Activated effector memory CD4-positive, alpha-beta T cell treated with anti-CD3 and anti-CD28 coated beads, Interleukin-2, amount 50 U/mL, for 16 hours (primary cell): ENCODE measurements at regions not wholly inside any gene's neighbourhood (a gene's known extent, or its start where the extent isn't known, plus 50 kb on each side); places are given as distances from the start of the nearest gene placed in this dataset.
A peak's percentile ranks its signal among the peaks of the same experiment; 100 is the strongest.
"Not testable (repeated sequence)": the region's sequence is repeated elsewhere in the genome, so short reads cannot be mapped to it uniquely, and the experiment has no call there.

Experiments used
- DNase-seq: peaks from one replicate; pipeline ENCODE4 v3.0.0-alpha.2; 2020

- no peak for DNase-seq
Observed at GRCh38 chr17:22310717-22311686, 618.7 kb downstream of the KCNJ18 start.

GRCh38 chr17:22321001-22321400 lies 628.7 kb downstream of the KCNJ18 start:
- not testable (repeated sequence) for DNase-seq

GRCh38 chr17:22322893-22323550 lies 630.7 kb downstream of the KCNJ18 start:
- DNase-seq = not testable (repeated sequence)

- no peak for DNase-seq
Observed at GRCh38 chr17:22337467-22337866, 645.1 kb downstream of the KCNJ18 start.

- DNase-seq = not testable (repeated sequence)
Observed at GRCh38 chr17:22356603-22357002, 664.3 kb downstream of the KCNJ18 start.

GRCh38 chr17:22370988-22371387 lies 678.7 kb downstream of the KCNJ18 start:
- not testable (repeated sequence) for DNase-seq

GRCh38 chr17:22373911-22374310 lies 681.6 kb downstream of the KCNJ18 start:
- DNase-seq = no peak

- no peak for DNase-seq
Observed at GRCh38 chr17:22374741-22375140, 682.4 kb downstream of the KCNJ18 start.

GRCh38 chr17:22376747-22377146 lies 684.4 kb downstream of the KCNJ18 start:
- DNase-seq = not testable (repeated sequence)

- DNase-seq = not testable (repeated sequence)
Observed at GRCh38 chr17:22378748-22379147, 686.4 kb downstream of the KCNJ18 start.

- DNase-seq = not testable (repeated sequence)
Observed at GRCh38 chr17:22381589-22381988, 689.3 kb downstream of the KCNJ18 start.

GRCh38 chr17:22383772-22384460 lies 691.6 kb downstream of the KCNJ18 start:
- not testable (repeated sequence) for DNase-seq

- not testable (repeated sequence) for DNase-seq
Observed at GRCh38 chr17:22384461-22384800, 692.1 kb downstream of the KCNJ18 start.

GRCh38 chr17:22398446-22398845 lies 706.1 kb downstream of the KCNJ18 start:
- not testable (repeated sequence) for DNase-seq

- not testable (repeated sequence) for DNase-seq
Observed at GRCh38 chr17:22399037-22399436, 706.7 kb downstream of the KCNJ18 start.

GRCh38 chr17:22405080-22405479 lies 712.8 kb downstream of the KCNJ18 start:
- DNase-seq = not testable (repeated sequence)

GRCh38 chr17:22409160-22409751 lies 716.9 kb downstream of the KCNJ18 start:
- peak; percentile 58 for DNase-seq

GRCh38 chr17:22410136-22410535 lies 717.8 kb downstream of the KCNJ18 start:
- no peak for DNase-seq

- DNase-seq = peak; percentile 45
Observed at GRCh38 chr17:22411185-22411784, 719.0 kb downstream of the KCNJ18 start.

- no peak for DNase-seq
Observed at GRCh38 chr17:22435231-22435974, 743.1 kb downstream of the KCNJ18 start.

GRCh38 chr17:22441776-22442175 lies 749.5 kb downstream of the KCNJ18 start:
- DNase-seq = no peak

GRCh38 chr17:22443061-22443460 lies 750.7 kb downstream of the KCNJ18 start:
- DNase-seq = no peak
